ENCODE measurements at regions not wholly inside any gene's neighbourhood (a gene's known extent, or its start where the extent isn't known, plus 50 kb on each side); places are given as distances from the start of the nearest gene placed in this dataset.
A peak's percentile ranks its signal among the peaks of the same experiment; 100 is the strongest.

DNA sequence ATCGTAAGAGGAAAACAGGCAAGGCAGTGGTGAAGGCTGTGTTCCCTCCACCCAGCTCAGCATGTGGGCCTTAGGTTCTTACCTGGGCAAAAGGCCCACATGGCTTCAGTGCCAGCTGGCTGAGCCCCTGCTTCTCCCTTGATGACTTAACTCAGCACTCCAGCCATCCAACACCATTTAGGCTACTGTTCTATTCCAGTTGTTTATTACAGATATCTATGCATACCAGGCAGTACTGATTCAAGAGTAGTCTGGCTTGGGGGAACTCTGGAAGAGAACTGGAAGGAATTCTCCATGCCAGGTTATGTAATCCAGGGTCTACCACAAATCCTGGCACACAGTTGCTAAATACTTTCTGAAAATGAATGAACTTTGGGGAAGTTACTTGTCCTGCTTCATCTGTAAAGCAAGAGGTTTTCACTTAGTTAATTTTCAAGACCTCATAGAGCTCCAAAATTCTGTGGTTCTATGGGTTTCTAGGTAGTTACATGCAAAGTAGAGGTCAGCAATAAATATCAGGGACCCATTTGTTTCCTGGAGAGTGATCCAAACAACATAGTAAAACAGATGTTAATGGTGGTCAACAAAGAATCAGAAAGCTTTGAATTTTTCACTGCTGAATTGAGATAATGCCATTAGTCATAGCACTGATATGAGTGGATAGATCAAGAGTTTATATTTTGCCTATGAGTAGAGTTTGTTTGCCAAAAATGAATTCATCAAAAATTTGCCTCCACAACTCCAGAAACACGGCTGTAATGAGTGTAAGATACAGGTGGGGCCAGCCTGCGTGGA is 88.2 kb upstream of the OSMR start:
- TF ChIP-seq CTCF (IDR thresholded peaks at IDR 0.05; ENCODE audit: insufficient read depth, low read length, missing control alignments) = no peak
- DNase-seq (ENCODE audit: low read depth, low spot score) = no peak
- ChIA-PET POLR2A (no interaction called here), CTCF (no interaction called here)
- no peak overlapping the region for H3K4me3 ChIP-seq (ENCODE audit: low read depth, low read length)

GRCh38 chr5:38758774-38759600 is 86.8 kb upstream of the OSMR start:
- no peak for TF ChIP-seq CTCF (IDR thresholded peaks at IDR 0.05; ENCODE audit: insufficient read depth, low read length, missing control alignments)
- no peak overlapping the region for H3K4me3 ChIP-seq (ENCODE audit: low read depth, low read length)
- DNase-seq (ENCODE audit: low read depth, low spot score) = no peak
- POLR2A ChIA-PET = interaction anchor here (1.0 kb wide), 1 partner anchor 24 kb away, joined by 4 read pairs; no protein-coding TSS in a partner anchor
- CTCF ChIA-PET = interaction anchor here (1.0 to 1.8 kb wide), 4 partner anchors 11 to 317 kb away, joined by 3 to 4 read pairs (median 4); partner anchors contain the start of gene LIFR

- CTCF ChIA-PET = interaction anchor here (1.0 to 3.7 kb wide), 2 partner anchors 16 to 45 kb away, joined by 3 to 12 read pairs; no protein-coding TSS in a partner anchor
- DNase-seq (ENCODE audit: low read depth, low spot score) = no peak
- no peak overlapping the region for H3K4me3 ChIP-seq (ENCODE audit: low read depth, low read length)
- no peak for TF ChIP-seq CTCF (IDR thresholded peaks at IDR 0.05; ENCODE audit: insufficient read depth, low read length, missing control alignments)
- POLR2A ChIA-PET = interaction anchor here (0.6 kb wide), 1 partner anchor 14 kb away, joined by 3 read pairs; no protein-coding TSS in a partner anchor
Measured at GRCh38 chr5:38764937-38765391, 80.8 kb upstream of the OSMR start.

GRCh38 chr5:38765399-38765861 is 80.4 kb upstream of the OSMR start:
- H3K4me3 ChIP-seq (ENCODE audit: low read depth, low read length) = no peak overlapping the region
- ChIA-PET CTCF (interaction anchor here (1.0 to 3.7 kb wide), 2 partner anchors 15 to 45 kb away, joined by 3 to 12 read pairs; no protein-coding TSS in a partner anchor), POLR2A (interaction anchor here (0.6 kb wide), 1 partner anchor 14 kb away, joined by 3 read pairs; no protein-coding TSS in a partner anchor)
- no peak for TF ChIP-seq CTCF (IDR thresholded peaks at IDR 0.05; ENCODE audit: insufficient read depth, low read length, missing control alignments)
- peak; percentile 38 for DNase-seq (ENCODE audit: low read depth, low spot score)

- CTCF ChIA-PET = interaction anchor here (1.2 to 3.7 kb wide), 2 partner anchors 9 to 15 kb away, joined by 3 to 12 read pairs; no protein-coding TSS in a partner anchor
- H3K4me3 ChIP-seq (ENCODE audit: low read depth, low read length) = no peak overlapping the region
- POLR2A ChIA-PET = no interaction called here
- DNase-seq (ENCODE audit: low read depth, low spot score) = no peak
- no peak for TF ChIP-seq CTCF (IDR thresholded peaks at IDR 0.05; ENCODE audit: insufficient read depth, low read length, missing control alignments)
Measured at GRCh38 chr5:38766151-38766550, 79.7 kb upstream of the OSMR start.
